DND-41 (cell line): ENCODE measurements at regions not wholly inside any gene's neighbourhood (a gene's known extent, or its start where the extent isn't known, plus 50 kb on each side); places are given as distances from the start of the nearest gene placed in this dataset.

ENCODE experiments used
- ATAC-seq: fragments of 200-7000 bp; cut with Tn5 transposase; 3 replicates; pipeline ENCODE4 v1.9.1; 2021; ENCODE audit warnings: low read depth; ENCODE audit not compliant: insufficient read depth
- DNase-seq: peaks from one replicate; pipeline ENCODE4 v3.0.0-alpha.2; 2020
- H2AFZ ChIP-seq: 2 replicates; pipeline ENCODE4 v1.6.0; 2012; ENCODE audit warnings: low read depth, low read length
- H3K27ac ChIP-seq: 2 replicates; pipeline ENCODE4 v1.5.1; 2012; ENCODE audit warnings: low read length, inconsistent platforms
- H3K27me3 ChIP-seq: fragments of 200-600 bp; sonication (generic); 2 replicates; pipeline ENCODE4 v1.6.0; 2012; ENCODE audit warnings: low read length, mild to moderate bottlenecking, inconsistent platforms; ENCODE audit not compliant: insufficient read depth, poor library complexity
- H3K36me3 ChIP-seq: 2 replicates; pipeline ENCODE4 v1.5.1; 2012; ENCODE audit warnings: low read length, inconsistent platforms; ENCODE audit not compliant: insufficient read depth
- H3K4me1 ChIP-seq: 2 replicates; pipeline ENCODE4 v1.5.1; 2012; ENCODE audit warnings: mild to moderate bottlenecking, low read length; ENCODE audit not compliant: insufficient read depth
- H3K4me2 ChIP-seq: 2 replicates; pipeline ENCODE4 v1.6.0; 2012; ENCODE audit warnings: mild to moderate bottlenecking, moderate library complexity, low read length, inconsistent platforms; ENCODE audit not compliant: insufficient read depth
- H3K4me3 ChIP-seq, 2 experiments: fragments of 200-600 bp in 1 of 2; shearing (Covaris generic) in 1 of 2; 2 replicates each; pipeline ENCODE4 v1.5.1; 2012 to 2016; ENCODE audit warnings: inconsistent platforms in 2 of 2, low read length in 2 of 2, mild to moderate bottlenecking in 2 of 2, low read depth in 1 of 2, moderate library complexity in 1 of 2
- H3K79me2 ChIP-seq: 2 replicates; pipeline ENCODE4 v1.6.0; 2012; ENCODE audit warnings: low read length, inconsistent platforms; ENCODE audit not compliant: insufficient read depth
- H3K9ac ChIP-seq: 2 replicates; pipeline ENCODE4 v1.6.0; 2012; ENCODE audit warnings: low read depth, mild to moderate bottlenecking, inconsistent platforms, low read length, moderate library complexity
- H3K9me3 ChIP-seq: 2 replicates; pipeline ENCODE4 v1.5.1; 2012; ENCODE audit warnings: low read length, moderate library complexity, mild to moderate bottlenecking, inconsistent platforms; ENCODE audit not compliant: insufficient read depth, severe bottlenecking
- H4K20me1 ChIP-seq: 2 replicates; pipeline ENCODE4 v1.6.0; 2012; ENCODE audit warnings: low read length; ENCODE audit not compliant: insufficient read depth
- CTCF ChIP-seq: IDR thresholded peaks from 2 replicates; pipeline ENCODE4 v1.5.1; 2012; ENCODE audit warnings: borderline replicate concordance, low read length, moderate library complexity, mild to moderate bottlenecking; ENCODE audit not compliant: poor library complexity, severe bottlenecking; ENCODE audit errors: extremely low read depth
- EZH2 ChIP-seq: IDR thresholded peaks from 3 replicates; pipeline ENCODE4 v1.6.1; 2012; ENCODE audit warnings: borderline replicate concordance, low read depth, mild to moderate bottlenecking, moderate library complexity, low read length, inconsistent platforms; ENCODE audit not compliant: severe bottlenecking

DNA sequence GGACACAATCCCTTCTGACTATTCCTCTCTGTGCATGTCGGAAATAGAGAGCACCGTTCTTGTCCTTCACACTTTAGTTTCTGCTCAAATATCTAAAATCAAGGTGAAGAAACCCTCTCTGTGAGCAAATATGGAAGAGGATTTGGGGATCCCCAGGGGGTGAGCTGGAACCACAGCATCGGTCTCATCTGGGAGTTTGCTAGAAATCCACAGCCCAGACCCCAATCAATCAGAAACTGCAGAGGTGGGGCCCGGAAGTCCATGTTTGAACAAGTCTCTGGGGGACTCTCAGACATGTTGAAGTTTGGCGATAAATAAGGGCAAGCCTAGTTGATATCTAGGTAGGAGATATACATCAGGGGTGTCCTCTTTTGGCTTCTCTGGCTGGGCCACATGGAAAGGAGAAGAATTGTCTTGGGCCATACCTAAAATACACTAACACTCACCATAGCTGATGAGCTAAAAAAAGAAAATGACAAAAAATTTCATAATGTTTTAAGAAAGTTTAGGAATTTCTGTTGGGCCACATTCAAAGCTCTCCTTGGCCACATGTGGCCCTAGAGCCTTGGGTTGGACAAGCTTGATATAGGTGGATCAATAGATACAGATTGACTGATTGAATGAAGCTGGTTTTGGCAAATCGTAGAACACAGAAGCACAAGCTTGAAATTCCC lies 168.0 kb upstream of the FOXF1 start:
- Histone ChIP-seq H2AFZ (no peak overlapping the region), H3K9me3 (no peaks in the 10 kb centered on the region), H4K20me1 (peaks cover 4% of the 10 kb centered on the region; the same call in 1 of the 2 replicates), H3K4me1 (no peaks in the 10 kb centered on the region), H3K27me3 (no peaks in the 10 kb centered on the region), H3K36me3 (no peaks in the 10 kb centered on the region), H3K9ac (no peak overlapping the region), H3K27ac (no peak overlapping the region), H3K4me3 (no peak overlapping the region), H3K79me2 (no peaks in the 10 kb centered on the region), H3K4me2 (no peak overlapping the region)
- no peak for DNase-seq
- no peak for TF ChIP-seq EZH2
- TF ChIP-seq CTCF: no peak
- no peak for ATAC-seq

GRCh38 chr16:86343027-86343795 lies 167.1 kb upstream of the FOXF1 start:
- no peaks in the 10 kb centered on the region for H3K4me1 ChIP-seq
- H2AFZ ChIP-seq: no peak overlapping the region
- H3K27me3 ChIP-seq: no peaks in the 10 kb centered on the region
- no peaks in the 10 kb centered on the region for H3K36me3 ChIP-seq
- TF ChIP-seq EZH2: no peak
- TF ChIP-seq CTCF: no peak
- H3K9ac ChIP-seq: no peak overlapping the region
- no peaks in the 10 kb centered on the region; the same call in 1 of the 2 replicates for H4K20me1 ChIP-seq
- no peak overlapping the region for H3K4me2 ChIP-seq
- DNase-seq (no peak), ATAC-seq (no peak)
- H3K79me2 ChIP-seq: no peaks in the 10 kb centered on the region
- no peak overlapping the region for H3K27ac ChIP-seq
- no peak overlapping the region for H3K4me3 ChIP-seq
- H3K9me3 ChIP-seq: no peaks in the 10 kb centered on the region

GRCh38 chr16:86343796-86344585 lies 166.3 kb upstream of the FOXF1 start:
- Histone ChIP-seq H3K4me3 (no peak overlapping the region), H3K4me1 (no peaks in the 10 kb centered on the region), H4K20me1 (no peaks in the 10 kb centered on the region; the same call in 1 of the 2 replicates), H3K9ac (no peak overlapping the region), H3K36me3 (no peaks in the 10 kb centered on the region), H3K27me3 (no peaks in the 10 kb centered on the region), H3K79me2 (no peaks in the 10 kb centered on the region), H2AFZ (no peak overlapping the region), H3K4me2 (no peak overlapping the region), H3K27ac (no peak overlapping the region), H3K9me3 (no peaks in the 10 kb centered on the region)
- no peak for ATAC-seq
- no peak for TF ChIP-seq EZH2
- TF ChIP-seq CTCF: no peak
- no peak for DNase-seq
